Activated CD8-positive, alpha-beta T cell treated with anti-CD3 and anti-CD28 coated beads for 36 hours (primary cell): ENCODE measurements at regions not wholly inside any gene's neighbourhood (a gene's known extent, or its start where the extent isn't known, plus 50 kb on each side); places are given as distances from the start of the nearest gene placed in this dataset.

ENCODE experiments used
- ATAC-seq: fragments of 200-7000 bp; cut with Tn5 transposase; one replicate; pipeline ENCODE4 v1.10.0; 2021; ENCODE audit warnings: mild to moderate bottlenecking, moderate library complexity
- CTCF ChIA-PET: fragments of 350-600 bp; sonication (Branson Sonifier 250); formaldehyde crosslinking; loops from one replicate; lab custom pipeline; 2021; ENCODE audit warnings: antibody characterized with exemption; lab: Charles Lee
- POLR2A ChIA-PET: fragments of 350-600 bp; sonication (Branson Sonifier 250); formaldehyde crosslinking; loops from one replicate; lab custom pipeline; 2021; ENCODE audit warnings: antibody characterized with exemption; lab: Charles Lee
- DNase-seq: peaks from one replicate; pipeline ENCODE4 v3.0.0-alpha.2; 2020
- H3K27ac Mint-ChIP-seq: one replicate; pipeline ENCODE4 v1.8.0; 2021; ENCODE audit warnings: mild to moderate bottlenecking, mixed read lengths
- H3K27me3 Mint-ChIP-seq: one replicate; pipeline ENCODE4 v1.8.0; 2021; ENCODE audit warnings: mixed read lengths
- H3K36me3 Mint-ChIP-seq: one replicate; pipeline ENCODE4 v1.8.0; 2021; ENCODE audit warnings: low read depth, mixed read lengths
- H3K4me1 Mint-ChIP-seq: one replicate; pipeline ENCODE4 v1.8.0; 2021; ENCODE audit warnings: low read depth, mixed read lengths
- H3K4me3 Mint-ChIP-seq: one replicate; pipeline ENCODE4 v1.8.0; 2021; ENCODE audit warnings: mild to moderate bottlenecking, moderate library complexity, mixed read lengths
- H3K9me3 Mint-ChIP-seq: one replicate; pipeline ENCODE4 v1.8.0; 2021; ENCODE audit warnings: mixed read lengths
- intact Hi-C: fragments of 100-400 bp; cut with micrococcal nuclease; formaldehyde crosslinking; loops from one replicate; pipeline ENCODE4 v1.10.0; 2022
- TF ChIP-seq, protein P1 (sequence below): fragments of 200-600 bp; IDR thresholded peaks from one replicate; pipeline ENCODE4 v1.8.0; 2022; ENCODE audit warnings: antibody characterized with exemption, mild to moderate bottlenecking

DNA sequence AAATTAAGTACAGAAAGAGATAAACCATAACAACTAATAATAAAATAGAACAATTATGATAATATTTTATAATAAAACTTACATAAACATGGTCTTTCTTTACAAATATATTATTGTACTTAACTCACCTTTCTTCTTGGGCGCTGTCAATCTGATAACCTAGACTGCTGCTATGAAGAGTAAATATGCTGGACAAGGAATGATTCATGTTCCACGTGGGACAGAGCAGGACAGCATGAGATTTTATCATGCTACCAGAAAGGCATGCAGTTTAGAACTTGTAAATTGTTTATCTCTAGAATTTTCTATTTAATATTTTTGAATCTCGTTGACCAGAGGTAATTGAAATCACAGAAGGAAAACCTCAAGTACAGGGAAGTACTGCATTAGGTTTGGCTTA is 210.7 kb downstream of the ANKRD30B start:
- Mint-ChIP-seq H3K9me3 (no peaks in the 10 kb centered on the region), H3K27me3 (no peaks in the 10 kb centered on the region), H3K4me3 (no peak overlapping the region), H3K4me1 (no peaks in the 10 kb centered on the region), H3K27ac (no peak overlapping the region), H3K36me3 (no peaks in the 10 kb centered on the region)
- ChIA-PET POLR2A (no interaction called here), CTCF (no interaction called here)
- no peak for ATAC-seq
- intact Hi-C loops = no loop called here
- TF ChIP-seq, protein P1, sequence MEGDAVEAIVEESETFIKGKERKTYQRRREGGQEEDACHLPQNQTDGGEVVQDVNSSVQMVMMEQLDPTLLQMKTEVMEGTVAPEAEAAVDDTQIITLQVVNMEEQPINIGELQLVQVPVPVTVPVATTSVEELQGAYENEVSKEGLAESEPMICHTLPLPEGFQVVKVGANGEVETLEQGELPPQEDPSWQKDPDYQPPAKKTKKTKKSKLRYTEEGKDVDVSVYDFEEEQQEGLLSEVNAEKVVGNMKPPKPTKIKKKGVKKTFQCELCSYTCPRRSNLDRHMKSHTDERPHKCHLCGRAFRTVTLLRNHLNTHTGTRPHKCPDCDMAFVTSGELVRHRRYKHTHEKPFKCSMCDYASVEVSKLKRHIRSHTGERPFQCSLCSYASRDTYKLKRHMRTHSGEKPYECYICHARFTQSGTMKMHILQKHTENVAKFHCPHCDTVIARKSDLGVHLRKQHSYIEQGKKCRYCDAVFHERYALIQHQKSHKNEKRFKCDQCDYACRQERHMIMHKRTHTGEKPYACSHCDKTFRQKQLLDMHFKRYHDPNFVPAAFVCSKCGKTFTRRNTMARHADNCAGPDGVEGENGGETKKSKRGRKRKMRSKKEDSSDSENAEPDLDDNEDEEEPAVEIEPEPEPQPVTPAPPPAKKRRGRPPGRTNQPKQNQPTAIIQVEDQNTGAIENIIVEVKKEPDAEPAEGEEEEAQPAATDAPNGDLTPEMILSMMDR = no peak
- no peak for DNase-seq

DNA sequence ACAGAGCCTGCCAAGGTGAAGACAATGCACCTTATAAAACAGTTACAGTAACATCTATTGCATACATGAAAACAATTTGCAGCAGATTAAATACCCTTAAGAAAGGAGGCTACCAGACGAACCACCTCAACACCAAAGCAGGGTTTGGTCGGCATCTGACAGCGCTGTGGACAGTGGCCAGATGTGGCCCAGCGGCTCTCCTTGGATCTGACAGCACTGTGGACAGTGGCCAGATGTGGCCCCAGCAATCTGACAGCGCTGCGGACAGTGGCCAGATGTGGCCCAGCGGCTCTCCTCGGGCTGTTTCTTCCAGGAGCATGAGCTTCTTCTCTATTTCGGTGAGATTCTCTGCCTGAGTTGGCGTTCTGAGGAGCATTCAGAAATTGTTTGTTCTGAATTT is 211.6 kb downstream of the ANKRD30B start:
- Mint-ChIP-seq H3K27ac (no peak overlapping the region), H3K4me3 (no peak overlapping the region), H3K4me1 (no peaks in the 10 kb centered on the region), H3K36me3 (no peaks in the 10 kb centered on the region), H3K9me3 (no peaks in the 10 kb centered on the region), H3K27me3 (no peaks in the 10 kb centered on the region)
- no peak for DNase-seq
- POLR2A ChIA-PET = no interaction called here
- TF ChIP-seq, protein P1 = no peak
- ATAC-seq = no peak
- CTCF ChIA-PET = no interaction called here
- intact Hi-C loops = no loop called here

DNA sequence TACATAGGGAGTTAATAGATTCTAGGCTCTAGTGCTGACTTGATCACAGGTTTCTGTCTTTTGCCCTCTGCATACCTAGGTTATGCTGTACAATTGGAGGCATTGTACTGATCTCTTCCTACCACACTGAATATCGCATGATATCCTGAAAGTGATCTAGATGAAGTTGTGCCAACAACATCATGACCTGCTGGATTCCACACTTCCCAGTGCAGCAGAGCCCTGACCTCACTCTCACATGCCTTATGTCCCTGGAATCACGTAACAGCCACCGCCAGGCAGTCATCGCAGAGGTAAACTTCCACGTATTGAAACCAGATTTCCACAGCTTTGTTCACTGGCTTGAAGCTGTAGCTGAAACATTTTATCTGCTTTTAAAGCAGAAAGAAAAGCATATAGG is 214.0 kb downstream of the ANKRD30B start:
- POLR2A ChIA-PET = no interaction called here
- CTCF ChIA-PET = no interaction called here
- Mint-ChIP-seq H3K27me3 (no peaks in the 10 kb centered on the region), H3K4me3 (no peak overlapping the region), H3K27ac (no peak overlapping the region), H3K4me1 (no peaks in the 10 kb centered on the region), H3K36me3 (no peaks in the 10 kb centered on the region), H3K9me3 (no peaks in the 10 kb centered on the region)
- DNase-seq = no peak
- ATAC-seq = no peak
- TF ChIP-seq, protein P1 = no peak
- intact Hi-C loops = no loop called here

DNA sequence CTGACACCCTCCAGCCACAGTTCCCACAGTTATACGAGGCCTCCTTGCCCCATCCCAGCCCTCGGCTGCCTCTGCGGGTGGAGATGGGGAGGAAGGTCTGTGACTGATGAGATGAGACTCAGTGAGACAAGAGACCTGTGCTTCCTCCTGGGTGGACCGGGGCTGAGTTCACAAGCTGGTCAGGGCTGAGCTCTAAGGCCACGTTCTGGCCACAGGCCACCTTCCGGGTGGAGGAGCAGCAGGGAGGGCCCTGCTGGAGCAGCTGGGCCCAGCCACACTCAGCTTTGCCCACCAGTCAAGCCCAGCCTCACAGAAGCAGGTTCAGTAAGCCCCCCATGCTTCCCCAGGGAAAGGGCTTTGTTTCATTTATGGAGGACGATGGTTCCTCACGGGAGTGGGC is 214.7 kb downstream of the ANKRD30B start:
- Mint-ChIP-seq H3K27ac (no peak overlapping the region), H3K4me3 (no peak overlapping the region), H3K9me3 (no peaks in the 10 kb centered on the region), H3K27me3 (no peaks in the 10 kb centered on the region), H3K4me1 (no peaks in the 10 kb centered on the region), H3K36me3 (no peaks in the 10 kb centered on the region)
- POLR2A ChIA-PET = no interaction called here
- CTCF ChIA-PET = no interaction called here
- ATAC-seq (no peak), DNase-seq (no peak)
- intact Hi-C loops = no loop called here
- TF ChIP-seq, protein P1 = no peak

DNA sequence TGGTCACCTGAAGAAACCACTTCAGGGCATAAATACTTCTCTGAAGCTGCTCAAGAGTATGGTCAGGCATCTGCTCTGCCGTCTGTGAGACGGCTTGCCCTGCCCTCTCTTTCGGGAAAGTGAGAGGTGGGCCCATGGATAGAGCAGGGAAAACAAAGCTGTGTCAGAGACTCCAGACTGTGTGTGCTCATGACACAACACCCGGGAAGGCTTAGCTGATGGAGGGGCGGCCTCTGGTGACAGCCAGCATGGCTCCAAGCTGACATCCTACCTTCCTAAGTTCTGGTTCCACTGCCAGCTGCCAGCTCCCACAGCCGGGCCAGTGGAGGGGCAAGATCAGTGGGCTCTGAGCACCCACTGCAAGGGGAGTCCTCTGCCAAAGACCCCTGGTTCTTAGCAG is 215.3 kb downstream of the ANKRD30B start:
- ATAC-seq (no peak), DNase-seq (no peak)
- Mint-ChIP-seq H3K4me3 (no peak overlapping the region), H3K27ac (no peak overlapping the region), H3K9me3 (no peaks in the 10 kb centered on the region), H3K27me3 (no peaks in the 10 kb centered on the region), H3K4me1 (no peaks in the 10 kb centered on the region), H3K36me3 (no peaks in the 10 kb centered on the region)
- ChIA-PET CTCF (no interaction called here), POLR2A (no interaction called here)
- intact Hi-C loops = no loop called here
- TF ChIP-seq, protein P1 = no peak
